ENCODE measurements at regions not wholly inside any gene's neighbourhood (a gene's known extent, or its start where the extent isn't known, plus 50 kb on each side); places are given as distances from the start of the nearest gene placed in this dataset.

DNA sequence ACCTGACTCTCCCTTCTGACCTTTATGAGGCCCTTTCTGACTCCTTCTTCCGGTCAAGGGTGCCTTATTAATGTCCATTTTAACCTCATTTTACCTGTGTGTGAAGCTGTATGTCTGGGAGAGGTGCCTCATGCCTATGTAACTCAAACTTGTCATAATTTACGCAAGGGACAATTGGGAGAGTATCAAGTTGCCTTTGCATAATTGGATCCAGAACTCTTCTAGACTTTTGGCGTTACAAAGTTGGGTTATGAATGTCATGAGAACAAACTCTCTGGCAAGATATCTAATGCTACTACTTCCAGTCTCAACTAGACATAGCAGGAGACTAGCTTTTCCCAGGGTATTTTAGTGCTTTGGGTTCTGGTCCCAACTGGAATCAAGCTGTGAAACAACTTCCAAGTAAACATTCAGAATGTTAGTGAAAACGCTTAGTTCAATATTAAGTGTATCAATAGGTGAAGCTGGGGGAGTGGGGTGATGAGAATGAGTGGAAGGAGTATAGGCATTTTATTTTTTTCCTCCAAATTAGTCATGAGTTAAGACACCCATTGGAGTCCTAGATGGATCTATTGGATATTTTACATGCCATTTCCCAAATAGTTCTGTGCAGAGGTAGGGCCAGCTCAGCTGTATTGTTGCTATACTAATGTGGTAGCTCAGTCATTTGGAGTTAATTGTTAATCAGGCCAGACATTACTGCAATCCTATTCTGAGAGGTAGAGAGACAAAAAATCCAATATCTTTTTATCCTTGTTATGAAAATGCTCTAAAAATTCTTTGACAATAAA lies 159.9 kb downstream of the TFAP2B start:
- H3K36me3 ChIP-seq (ENCODE audit: control insufficient read depth in 3 of 3, insufficient read depth in 2 of 3, low read depth in 1 of 3, low read length in 3 of 3), result no peaks in the 10 kb centered on the region
- H3K9me3 ChIP-seq (ENCODE audit: control insufficient read depth in 2 of 2, insufficient read depth in 1 of 2, low read depth in 1 of 2, low read length in 1 of 2), result no peaks in the 10 kb centered on the region
- no peak for DNase-seq
- peaks cover 0 to 4% (median 0%) of the 10 kb centered on the region in 3 donors for H3K27me3 ChIP-seq (ENCODE audit: control insufficient read depth in 3 of 3, insufficient read depth in 3 of 3, low read length in 3 of 3)
- H3K27ac ChIP-seq (ENCODE audit: low read depth in 1 of 3, low read length in 2 of 3), result no peak overlapping the region
- WGBS, 3 donors, result 68 to 77% (median 69%) methylated on average over 4 of the region's 4 CpGs
- H3K4me3 ChIP-seq (ENCODE audit: low read depth in 1 of 3, low read length in 3 of 3), result no peak overlapping the region
- no peaks in the 10 kb centered on the region for H3K4me1 ChIP-seq (ENCODE audit: control insufficient read depth in 3 of 3, insufficient read depth in 2 of 3, low read depth in 1 of 3, low read length in 2 of 3)
- FAIRE-seq, result no peak

DNA sequence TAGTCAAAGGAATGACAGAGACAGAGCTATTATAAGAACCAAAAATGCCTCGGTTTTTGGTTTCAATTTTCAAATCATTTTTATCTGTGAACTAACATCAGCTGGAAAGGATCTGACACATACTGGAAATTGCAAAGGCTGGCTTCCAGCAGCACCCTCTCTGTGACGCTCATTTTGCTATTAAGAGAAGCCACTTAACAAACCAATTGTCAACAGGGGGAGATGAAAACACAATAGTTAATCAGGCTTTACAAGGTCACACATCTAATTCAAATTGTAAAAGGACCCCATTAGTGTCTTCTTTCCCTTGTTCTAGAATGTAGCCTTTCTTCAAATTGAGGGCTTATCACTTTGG lies 160.5 kb downstream of the TFAP2B start:
- no peaks in the 10 kb centered on the region for H3K4me1 ChIP-seq (ENCODE audit: control insufficient read depth in 3 of 3, insufficient read depth in 2 of 3, low read depth in 1 of 3, low read length in 2 of 3)
- no peaks in the 10 kb centered on the region for H3K9me3 ChIP-seq (ENCODE audit: control insufficient read depth in 2 of 2, insufficient read depth in 1 of 2, low read depth in 1 of 2, low read length in 1 of 2)
- H3K4me3 ChIP-seq (ENCODE audit: low read depth in 1 of 3, low read length in 3 of 3), result no peak overlapping the region
- no peaks in the 10 kb centered on the region for H3K36me3 ChIP-seq (ENCODE audit: control insufficient read depth in 3 of 3, insufficient read depth in 2 of 3, low read depth in 1 of 3, low read length in 3 of 3)
- WGBS, 3 donors, result 27 to 43% (median 38%) methylated on average over 2 of the region's 2 CpGs
- DNase-seq (no peak), FAIRE-seq (no peak)
- H3K27me3 ChIP-seq (ENCODE audit: control insufficient read depth in 3 of 3, insufficient read depth in 3 of 3, low read length in 3 of 3), result peaks cover 0 to 4% (median 0%) of the 10 kb centered on the region in 3 donors
- no peak overlapping the region for H3K27ac ChIP-seq (ENCODE audit: low read depth in 1 of 3, low read length in 2 of 3)

DNA sequence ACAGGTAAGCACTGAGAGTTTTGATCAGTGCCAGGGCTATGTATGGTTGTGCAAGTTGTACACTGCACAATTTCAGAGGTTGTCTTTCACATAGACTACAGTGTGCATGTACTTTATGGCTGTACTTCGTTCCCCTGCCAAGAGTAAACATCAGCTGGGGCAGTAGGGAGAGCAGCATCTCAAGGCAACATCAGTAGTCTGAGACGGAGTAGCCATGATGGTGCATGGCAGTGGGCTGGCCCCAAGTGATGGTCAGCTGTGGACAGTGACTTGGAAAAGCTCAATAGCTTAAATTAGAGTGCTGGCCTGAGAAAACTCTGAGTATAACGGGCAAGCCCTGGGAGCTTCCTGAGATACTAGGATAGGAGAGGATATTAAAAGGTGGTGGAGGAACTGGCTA lies 165.5 kb downstream of the TFAP2B start:
- FAIRE-seq (no peak), DNase-seq (no peak)
- Histone ChIP-seq H3K36me3 (ENCODE audit: control insufficient read depth in 3 of 3, insufficient read depth in 2 of 3, low read depth in 1 of 3, low read length in 3 of 3) (no peaks in the 10 kb centered on the region), H3K27ac (ENCODE audit: low read depth in 1 of 3, low read length in 2 of 3) (no peak overlapping the region), H3K27me3 (ENCODE audit: control insufficient read depth in 3 of 3, insufficient read depth in 3 of 3, low read length in 3 of 3) (peaks cover 0 to 4% (median 0%) of the 10 kb centered on the region in 3 donors), H3K9me3 (ENCODE audit: control insufficient read depth in 2 of 2, insufficient read depth in 1 of 2, low read depth in 1 of 2, low read length in 1 of 2) (no peaks in the 10 kb centered on the region), H3K4me1 (ENCODE audit: control insufficient read depth in 3 of 3, insufficient read depth in 2 of 3, low read depth in 1 of 3, low read length in 2 of 3) (no peaks in the 10 kb centered on the region), H3K4me3 (ENCODE audit: low read depth in 1 of 3, low read length in 3 of 3) (no peak overlapping the region)
- 47 to 64% (median 59%) methylated on average over 3 of the region's 3 CpGs for WGBS, 3 donors

DNA sequence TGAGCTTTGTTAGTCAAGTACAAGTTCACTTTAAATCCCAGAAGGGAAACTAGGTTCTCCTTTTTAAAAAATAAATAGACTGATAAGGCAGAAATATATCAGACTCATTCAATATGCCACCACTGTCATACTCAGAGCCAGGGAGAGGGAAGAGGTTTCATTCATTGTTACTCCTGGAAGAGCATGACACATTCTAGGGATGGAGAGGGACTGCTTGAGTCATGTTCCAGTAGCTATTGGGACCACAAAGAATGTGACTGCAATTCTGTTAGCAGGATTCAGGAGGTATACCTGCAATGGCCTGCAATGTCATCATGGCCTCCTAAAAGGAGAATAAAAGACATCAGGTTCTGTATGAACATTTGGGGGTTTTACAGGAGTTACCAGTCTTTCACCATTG lies 167.6 kb downstream of the TFAP2B start:
- Histone ChIP-seq H3K4me3 (ENCODE audit: low read depth in 1 of 3, low read length in 3 of 3) (no peak overlapping the region), H3K27me3 (ENCODE audit: control insufficient read depth in 3 of 3, insufficient read depth in 3 of 3, low read length in 3 of 3) (no peaks in the 10 kb centered on the region), H3K9me3 (ENCODE audit: control insufficient read depth in 2 of 2, insufficient read depth in 1 of 2, low read depth in 1 of 2, low read length in 1 of 2) (no peaks in the 10 kb centered on the region), H3K4me1 (ENCODE audit: control insufficient read depth in 3 of 3, insufficient read depth in 2 of 3, low read depth in 1 of 3, low read length in 2 of 3) (no peaks in the 10 kb centered on the region), H3K36me3 (ENCODE audit: control insufficient read depth in 3 of 3, insufficient read depth in 2 of 3, low read depth in 1 of 3, low read length in 3 of 3) (no peaks in the 10 kb centered on the region), H3K27ac (ENCODE audit: low read depth in 1 of 3, low read length in 2 of 3) (no peak overlapping the region)
- DNase-seq (no peak), FAIRE-seq (no peak)

DNA sequence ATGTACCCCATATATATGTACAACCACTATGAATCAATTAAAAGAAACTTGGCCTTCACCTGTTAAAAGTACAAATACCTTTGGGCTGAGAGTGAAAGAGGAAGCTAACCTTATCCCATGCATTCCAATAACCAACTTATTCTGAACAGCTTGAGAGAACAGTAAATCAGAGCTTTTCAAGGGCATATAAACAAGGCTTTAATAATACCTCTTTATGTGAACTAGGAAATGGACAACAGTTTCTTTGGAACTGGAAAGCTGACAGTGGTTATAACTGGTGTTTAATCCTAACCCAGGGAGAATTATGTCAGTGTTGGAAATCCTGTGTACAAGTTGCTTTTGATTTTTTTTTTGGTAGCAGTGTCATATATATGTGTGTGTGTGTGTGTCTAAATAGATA lies 170.5 kb downstream of the TFAP2B start:
- Histone ChIP-seq H3K36me3 (ENCODE audit: control insufficient read depth in 3 of 3, insufficient read depth in 2 of 3, low read depth in 1 of 3, low read length in 3 of 3) (no peaks in the 10 kb centered on the region), H3K4me1 (ENCODE audit: control insufficient read depth in 3 of 3, insufficient read depth in 2 of 3, low read depth in 1 of 3, low read length in 2 of 3) (no peaks in the 10 kb centered on the region), H3K27ac (ENCODE audit: low read depth in 1 of 3, low read length in 2 of 3) (no peak overlapping the region), H3K27me3 (ENCODE audit: control insufficient read depth in 3 of 3, insufficient read depth in 3 of 3, low read length in 3 of 3) (no peaks in the 10 kb centered on the region), H3K4me3 (ENCODE audit: low read depth in 1 of 3, low read length in 3 of 3) (no peak overlapping the region), H3K9me3 (ENCODE audit: control insufficient read depth in 2 of 2, insufficient read depth in 1 of 2, low read depth in 1 of 2, low read length in 1 of 2) (no peaks in the 10 kb centered on the region)
- DNase-seq, result no peak
- FAIRE-seq, result no peak

DNA sequence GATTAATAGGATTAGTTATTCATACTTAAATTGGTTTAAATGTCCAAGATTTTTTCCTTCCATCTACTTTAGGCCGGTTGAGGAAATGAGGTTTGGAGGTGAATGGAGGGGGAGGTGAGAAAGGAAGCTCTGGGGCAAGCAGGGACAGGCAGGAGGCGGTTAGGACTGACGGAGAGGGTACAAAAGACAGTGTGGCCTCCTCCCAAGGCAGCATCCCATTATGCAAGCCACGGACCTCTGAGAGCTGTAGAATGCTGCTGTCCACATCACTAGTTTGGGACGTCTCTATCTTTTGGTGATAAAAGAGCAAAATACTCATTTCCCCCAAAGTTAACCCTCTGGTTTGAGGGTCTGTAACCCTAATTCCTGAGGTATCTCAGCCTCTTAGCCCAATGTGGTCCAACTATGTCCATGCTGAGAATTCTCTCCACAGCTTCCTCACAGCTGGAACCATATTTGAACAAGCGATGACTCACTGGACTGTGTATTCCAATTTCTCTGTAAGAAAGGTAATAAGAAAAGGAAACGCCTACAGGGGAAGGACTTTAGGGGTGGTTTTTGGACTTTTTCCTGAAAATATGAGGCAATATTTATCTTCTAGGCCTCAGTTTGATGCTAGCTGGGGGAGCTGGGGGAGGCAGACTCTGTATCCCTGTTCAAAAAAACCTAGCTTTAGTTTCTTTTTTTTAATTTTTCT lies 172.2 kb downstream of the TFAP2B start:
- H3K27me3 ChIP-seq (ENCODE audit: control insufficient read depth in 3 of 3, insufficient read depth in 3 of 3, low read length in 3 of 3), result no peaks in the 10 kb centered on the region
- no peak overlapping the region for H3K4me3 ChIP-seq (ENCODE audit: low read depth in 1 of 3, low read length in 3 of 3)
- WGBS, 3 donors, result 61 to 77% (median 64%) methylated on average over 7 of the region's 7 CpGs
- FAIRE-seq (no peak), DNase-seq (no peak)
- H3K27ac ChIP-seq (ENCODE audit: low read depth in 1 of 3, low read length in 2 of 3), result no peak overlapping the region
- H3K36me3 ChIP-seq (ENCODE audit: control insufficient read depth in 3 of 3, insufficient read depth in 2 of 3, low read depth in 1 of 3, low read length in 3 of 3), result no peaks in the 10 kb centered on the region
- H3K9me3 ChIP-seq (ENCODE audit: control insufficient read depth in 2 of 2, insufficient read depth in 1 of 2, low read depth in 1 of 2, low read length in 1 of 2), result no peaks in the 10 kb centered on the region
- no peaks in the 10 kb centered on the region for H3K4me1 ChIP-seq (ENCODE audit: control insufficient read depth in 3 of 3, insufficient read depth in 2 of 3, low read depth in 1 of 3, low read length in 2 of 3)

DNA sequence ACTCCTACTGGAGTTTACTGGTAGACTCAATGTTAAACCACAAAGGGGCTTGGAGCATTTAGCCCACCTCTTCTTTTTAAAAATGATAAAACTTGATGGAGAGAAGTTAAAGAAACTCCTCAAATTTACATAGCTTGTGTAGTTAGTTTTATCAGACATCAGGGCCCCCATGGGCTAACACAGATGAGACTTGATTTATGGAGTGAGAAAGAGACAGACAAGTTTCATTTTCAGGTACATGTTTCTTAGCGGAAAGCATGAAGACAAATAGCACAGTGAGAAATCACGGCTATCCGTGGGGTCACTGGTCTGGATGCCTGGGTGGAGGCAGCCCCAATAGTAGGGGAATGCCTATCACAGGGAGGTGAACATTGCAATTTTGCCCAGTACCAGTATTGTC lies 173.6 kb downstream of the TFAP2B start:
- no peaks in the 10 kb centered on the region for H3K27me3 ChIP-seq (ENCODE audit: control insufficient read depth in 3 of 3, insufficient read depth in 3 of 3, low read length in 3 of 3)
- 89 to 95% (median 91%) methylated on average over 3 of the region's 3 CpGs for WGBS, 3 donors
- no peak for FAIRE-seq
- H3K27ac ChIP-seq (ENCODE audit: low read depth in 1 of 3, low read length in 2 of 3), result no peak overlapping the region
- H3K36me3 ChIP-seq (ENCODE audit: control insufficient read depth in 3 of 3, insufficient read depth in 2 of 3, low read depth in 1 of 3, low read length in 3 of 3), result no peaks in the 10 kb centered on the region
- no peak overlapping the region for H3K4me3 ChIP-seq (ENCODE audit: low read depth in 1 of 3, low read length in 3 of 3)
- no peaks in the 10 kb centered on the region for H3K9me3 ChIP-seq (ENCODE audit: control insufficient read depth in 2 of 2, insufficient read depth in 1 of 2, low read depth in 1 of 2, low read length in 1 of 2)
- no peaks in the 10 kb centered on the region for H3K4me1 ChIP-seq (ENCODE audit: control insufficient read depth in 3 of 3, insufficient read depth in 2 of 3, low read depth in 1 of 3, low read length in 2 of 3)
- DNase-seq, result no peak

DNA sequence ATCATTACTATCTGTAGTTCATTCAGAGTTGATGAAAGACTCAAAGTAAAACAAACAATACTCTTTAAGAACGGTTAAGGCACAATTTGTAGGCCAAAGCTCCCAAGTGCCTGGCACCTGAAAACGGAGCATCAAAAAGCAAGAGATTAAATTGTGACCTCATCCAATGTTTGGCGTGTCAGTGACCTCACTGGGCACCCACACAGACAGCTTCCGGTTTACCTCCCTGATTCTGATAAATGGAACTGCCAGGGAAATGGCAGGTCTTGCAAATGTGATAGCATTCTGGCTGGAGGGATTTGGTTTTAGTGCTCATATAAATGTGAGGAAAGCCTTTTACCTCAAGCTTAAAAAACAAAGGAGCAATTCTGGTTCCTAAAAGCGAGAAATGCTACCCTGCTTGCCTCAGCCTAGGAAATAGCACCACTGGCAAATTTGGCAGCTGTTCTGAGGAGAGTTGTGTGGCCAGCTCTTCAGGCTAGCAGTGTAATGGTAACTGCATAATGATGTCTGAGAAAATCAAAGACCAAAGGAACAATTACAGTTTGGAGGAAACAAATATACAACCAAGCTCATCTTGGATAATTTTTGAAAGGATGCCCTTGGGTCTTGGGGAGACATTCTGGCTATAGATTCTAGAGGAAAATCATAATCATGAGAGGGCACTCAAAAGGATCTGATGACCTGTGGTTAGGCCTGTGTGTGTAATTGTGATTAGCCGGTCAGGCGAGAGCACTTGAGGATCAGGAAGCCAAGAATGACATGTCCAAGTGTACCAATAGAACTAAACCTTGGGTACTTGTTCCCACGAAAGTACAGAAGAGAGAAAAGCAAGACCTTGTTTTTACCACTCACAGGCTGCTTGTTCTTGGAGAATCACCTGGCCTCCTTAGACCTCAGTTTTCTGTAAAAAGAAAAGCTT lies 174.3 kb downstream of the TFAP2B start:
- H3K27ac ChIP-seq (ENCODE audit: low read depth in 1 of 3, low read length in 2 of 3), result no peak overlapping the region
- DNase-seq (no peak), FAIRE-seq (no peak)
- H3K4me1 ChIP-seq (ENCODE audit: control insufficient read depth in 3 of 3, insufficient read depth in 2 of 3, low read depth in 1 of 3, low read length in 2 of 3), result no peaks in the 10 kb centered on the region
- H3K4me3 ChIP-seq (ENCODE audit: low read depth in 1 of 3, low read length in 3 of 3), result no peak overlapping the region
- H3K9me3 ChIP-seq (ENCODE audit: control insufficient read depth in 2 of 2, insufficient read depth in 1 of 2, low read depth in 1 of 2, low read length in 1 of 2), result no peaks in the 10 kb centered on the region
- 76 to 84% (median 77%) methylated on average over 8 of the region's 8 CpGs for WGBS, 3 donors
- H3K27me3 ChIP-seq (ENCODE audit: control insufficient read depth in 3 of 3, insufficient read depth in 3 of 3, low read length in 3 of 3), result no peaks in the 10 kb centered on the region
- no peaks in the 10 kb centered on the region for H3K36me3 ChIP-seq (ENCODE audit: control insufficient read depth in 3 of 3, insufficient read depth in 2 of 3, low read depth in 1 of 3, low read length in 3 of 3)

Measured in small intestine (tissue), 7 donors.